HEK293 (cell line): ENCODE measurements at regions not wholly inside any gene's neighbourhood (a gene's known extent, or its start where the extent isn't known, plus 50 kb on each side); places are given as distances from the start of the nearest gene placed in this dataset.

ENCODE experiments used
- CTCF ChIA-PET: fragments of 350-600 bp; formaldehyde crosslinking; extraction: SDS; loops from one replicate; lab custom pipeline; 2021; ENCODE audit warnings: antibody characterized with exemption; lab: Yijun Ruan, JAX
- POLR2A ChIA-PET: fragments of 300-600 bp; formaldehyde crosslinking; extraction: SDS; loops from one replicate; lab custom pipeline; 2020; ENCODE audit warnings: antibody characterized with exemption, inconsistent platforms; lab: Yijun Ruan, JAX
- H3K27ac ChIP-seq: fragments of 200-500 bp; sonication (Bioruptor generic); 2 replicates; pipeline ENCODE4 v1.5.1; 2014; ENCODE audit warnings: low read depth, low read length, control low read depth, inconsistent platforms; ENCODE audit errors: extremely low read depth
- H3K36me3 ChIP-seq, 2 experiments: fragments of 200-500 bp in 1 of 2; sonication (Bioruptor generic) in 1 of 2; 1 replicate in 1 of 2; 2 replicates in 1 of 2; pipeline ENCODE4 v1.5.1; 2014 to 2017; ENCODE audit warnings: inconsistent platforms in 2 of 2, low read length in 2 of 2; ENCODE audit not compliant: control insufficient read depth in 2 of 2, insufficient read depth in 1 of 2
- H3K4me1 ChIP-seq: fragments of 200-500 bp; sonication (Bioruptor generic); 2 replicates; pipeline ENCODE4 v1.5.1; 2014; ENCODE audit warnings: mild to moderate bottlenecking, low read length, inconsistent platforms; ENCODE audit not compliant: control insufficient read depth, insufficient read depth
- H3K4me3 ChIP-seq: 2 replicates; pipeline ENCODE4 v1.5.1; 2011; ENCODE audit warnings: low read depth, mild to moderate bottlenecking, control low read depth, low read length, moderate library complexity
- H3K9me3 ChIP-seq: fragments of 200-500 bp; sonication (Bioruptor generic); 2 replicates; pipeline ENCODE4 v1.5.1; 2014; ENCODE audit warnings: low read depth, low read length, inconsistent platforms; ENCODE audit not compliant: control insufficient read depth, insufficient read depth
- BCL11A ChIP-seq: fragments of 450-650 bp; formaldehyde crosslinking; IDR thresholded peaks from 2 replicates; pipeline ENCODE4 v1.5.1; 2016; ENCODE audit warnings: low read depth, missing biosample characterization, missing genetic modification characterization
- HIC1 ChIP-seq: fragments of 450-650 bp; formaldehyde crosslinking; IDR thresholded peaks from 2 replicates; pipeline ENCODE4 v1.5.1; 2016; ENCODE audit warnings: missing biosample characterization, missing genetic modification characterization
- SCRT1 ChIP-seq: fragments of 450-650 bp; formaldehyde crosslinking; IDR thresholded peaks from 2 replicates; pipeline ENCODE4 v1.5.1; 2016; ENCODE audit warnings: missing biosample characterization, missing genetic modification characterization, borderline replicate concordance
- SCRT2 ChIP-seq: fragments of 450-650 bp; formaldehyde crosslinking; IDR thresholded peaks from 2 replicates; pipeline ENCODE4 v1.5.1; 2016; ENCODE audit warnings: missing biosample characterization, missing genetic modification characterization
- SP3 ChIP-seq: fragments of 450-650 bp; formaldehyde crosslinking; IDR thresholded peaks from 2 replicates; pipeline ENCODE4 v1.5.1; 2016; ENCODE audit warnings: missing biosample characterization, missing genetic modification characterization
- ZBTB20 ChIP-seq: fragments of 450-650 bp; formaldehyde crosslinking; IDR thresholded peaks from 2 replicates; pipeline ENCODE4 v1.5.1; 2016; ENCODE audit warnings: missing biosample characterization, missing genetic modification characterization
- ZBTB48 ChIP-seq: fragments of 450-650 bp; formaldehyde crosslinking; IDR thresholded peaks from 2 replicates; pipeline ENCODE4 v1.5.1; 2016; ENCODE audit warnings: missing biosample characterization, missing genetic modification characterization
- ZFHX2 ChIP-seq: fragments of 450-650 bp; formaldehyde crosslinking; conservative IDR thresholded peaks from 2 replicates; pipeline ENCODE4 v1.5.1; 2016; ENCODE audit warnings: missing biosample characterization, missing genetic modification characterization
- ZNF140 ChIP-seq: fragments of 450-650 bp; formaldehyde crosslinking; IDR thresholded peaks from 2 replicates; pipeline ENCODE4 v1.5.1; 2016; ENCODE audit warnings: missing biosample characterization, missing genetic modification characterization
- ZNF157 ChIP-seq: fragments of 450-650 bp; formaldehyde crosslinking; IDR thresholded peaks from 2 replicates; pipeline ENCODE4 v1.5.1; 2016; ENCODE audit warnings: missing biosample characterization, missing genetic modification characterization
- ZNF2 ChIP-seq: fragments of 450-650 bp; formaldehyde crosslinking; IDR thresholded peaks from 2 replicates; pipeline ENCODE4 v1.5.1; 2016; ENCODE audit warnings: missing biosample characterization, missing genetic modification characterization
- ZNF266 ChIP-seq: fragments of 450-650 bp; formaldehyde crosslinking; IDR thresholded peaks from 2 replicates; pipeline ENCODE4 v1.5.1; 2016; ENCODE audit warnings: missing biosample characterization, missing genetic modification characterization, low read depth
- ZNF341 ChIP-seq: fragments of 450-650 bp; formaldehyde crosslinking; IDR thresholded peaks from 2 replicates; pipeline ENCODE4; 2016; ENCODE audit warnings: low read depth, missing biosample characterization, missing genetic modification characterization
- ZNF354C ChIP-seq: fragments of 450-650 bp; formaldehyde crosslinking; IDR thresholded peaks from 2 replicates; pipeline ENCODE4 v1.5.1; 2016; ENCODE audit warnings: missing biosample characterization, missing genetic modification characterization, low read depth, borderline replicate concordance
- ZNF366 ChIP-seq: fragments of 450-650 bp; formaldehyde crosslinking; conservative IDR thresholded peaks from 2 replicates; pipeline ENCODE4 v1.5.1; 2016; ENCODE audit warnings: missing biosample characterization, missing genetic modification characterization
- ZNF416 ChIP-seq: fragments of 450-650 bp; formaldehyde crosslinking; IDR thresholded peaks from 2 replicates; pipeline ENCODE4 v1.5.1; 2016; ENCODE audit warnings: missing biosample characterization, missing genetic modification characterization
- ZNF433 ChIP-seq: fragments of 450-650 bp; formaldehyde crosslinking; IDR thresholded peaks from 2 replicates; pipeline ENCODE4 v1.5.1; 2016; ENCODE audit warnings: missing biosample characterization, missing genetic modification characterization, low read depth
- ZNF488 ChIP-seq: fragments of 450-650 bp; formaldehyde crosslinking; IDR thresholded peaks from 2 replicates; pipeline ENCODE4 v1.5.1; 2016; ENCODE audit warnings: missing biosample characterization, missing genetic modification characterization
- ZNF513 ChIP-seq: fragments of 450-650 bp; IDR thresholded peaks from 2 replicates; pipeline ENCODE4 v1.5.1; 2018; ENCODE audit warnings: missing biosample characterization, missing genetic modification characterization
- ZNF549 ChIP-seq: fragments of 450-650 bp; IDR thresholded peaks from 2 replicates; pipeline ENCODE4 v1.5.1; 2018; ENCODE audit warnings: missing biosample characterization, missing genetic modification characterization, mild to moderate bottlenecking, inconsistent platforms, moderate library complexity
- ZNF555 ChIP-seq: fragments of 450-650 bp; formaldehyde crosslinking; conservative IDR thresholded peaks from 2 replicates; pipeline ENCODE4 v1.5.1; 2017; ENCODE audit warnings: missing biosample characterization, mild to moderate bottlenecking, missing genetic modification characterization, inconsistent platforms
- ZNF560 ChIP-seq: fragments of 450-650 bp; formaldehyde crosslinking; IDR thresholded peaks from 2 replicates; pipeline ENCODE4 v1.5.1; 2017; ENCODE audit warnings: missing biosample characterization, missing genetic modification characterization, borderline replicate concordance
- ZNF639 ChIP-seq: fragments of 450-650 bp; formaldehyde crosslinking; IDR thresholded peaks from 2 replicates; pipeline ENCODE4 v1.5.1; 2016; ENCODE audit warnings: missing biosample characterization, missing genetic modification characterization
- ZNF660 ChIP-seq: fragments of 450-650 bp; IDR thresholded peaks from 2 replicates; pipeline ENCODE4 v1.5.1; 2018; ENCODE audit warnings: missing biosample characterization, mild to moderate bottlenecking, missing genetic modification characterization
- ZNF776 ChIP-seq: fragments of 450-650 bp; formaldehyde crosslinking; IDR thresholded peaks from 2 replicates; pipeline ENCODE4 v1.5.0; 2017; ENCODE audit warnings: missing biosample characterization, missing genetic modification characterization, borderline replicate concordance
- ZSCAN18 ChIP-seq: fragments of 450-650 bp; formaldehyde crosslinking; IDR thresholded peaks from 2 replicates; pipeline ENCODE4 v1.5.1; 2016; ENCODE audit warnings: missing biosample characterization, missing genetic modification characterization
- ZSCAN30 ChIP-seq: fragments of 450-650 bp; IDR thresholded peaks from 2 replicates; pipeline ENCODE4 v1.5.1; 2018; ENCODE audit warnings: missing biosample characterization, mild to moderate bottlenecking, missing genetic modification characterization, moderate library complexity

GRCh38 chr21:20308586-20309315 is 689.5 kb upstream of the NCAM2 start:
- Histone ChIP-seq H3K4me3 (no peak overlapping the region), H3K36me3 (no peaks in the 10 kb centered on the region), H3K9me3 (no peaks in the 10 kb centered on the region), H3K4me1 (no peaks in the 10 kb centered on the region), H3K27ac (no peak overlapping the region)
- ChIA-PET POLR2A (no interaction called here), CTCF (no interaction called here)
- TF ChIP-seq ZNF266 (tag by site-specific recombination) (no peak), ZNF416 (tag by site-specific recombination) (no peak), ZNF776 (tag by site-specific recombination) (no peak), SP3 (tag by site-specific recombination) (no peak), ZSCAN18 (tag by site-specific recombination) (no peak), ZSCAN30 (tag by site-specific recombination) (no peak), BCL11A (no peak), ZNF660 (tag by site-specific recombination) (no peak), ZNF555 (no peak), ZFHX2 (tag by site-specific recombination) (no peak), ZBTB48 (tag by site-specific recombination) (no peak), ZNF433 (tag by site-specific recombination) (no peak), ZNF354C (tag by site-specific recombination) (no peak), ZNF639 (no peak), ZBTB20 (tag by site-specific recombination) (no peak)

GRCh38 chr21:20311234-20311787 is 686.9 kb upstream of the NCAM2 start:
- ChIA-PET CTCF (no interaction called here), POLR2A (no interaction called here)
- Histone ChIP-seq H3K9me3 (no peaks in the 10 kb centered on the region), H3K36me3 (no peaks in the 10 kb centered on the region), H3K27ac (no peak overlapping the region), H3K4me1 (no peaks in the 10 kb centered on the region), H3K4me3 (no peak overlapping the region)
- TF ChIP-seq ZNF488 (tag by site-specific recombination), result no peak
- TF ChIP-seq ZNF549 (tag by site-specific recombination), result no peak
- no peak for TF ChIP-seq ZNF560
- no peak for TF ChIP-seq ZNF157 (tag by site-specific recombination)
- TF ChIP-seq ZNF140 (tag by site-specific recombination), result no peak
- no peak for TF ChIP-seq ZNF555
- no peak for TF ChIP-seq SCRT1 (tag by site-specific recombination)
- no peak for TF ChIP-seq HIC1 (tag by site-specific recombination)
- no peak for TF ChIP-seq ZNF341 (tag by site-specific recombination)
- no peak for TF ChIP-seq ZNF366 (tag by site-specific recombination)
- no peak for TF ChIP-seq ZBTB48 (tag by site-specific recombination)
- TF ChIP-seq ZNF2, result no peak
- TF ChIP-seq SCRT2 (tag by site-specific recombination), result no peak
- no peak for TF ChIP-seq ZNF513 (tag by site-specific recombination)
